GM20000 (cell line): ENCODE measurements at regions not wholly inside any gene's neighbourhood (a gene's known extent, or its start where the extent isn't known, plus 50 kb on each side); places are given as distances from the start of the nearest gene placed in this dataset.

ENCODE experiments used
- DNase-seq: peaks from one replicate; pipeline ENCODE4 v3.0.0; 2012; ENCODE audit warnings: low spot score
- CTCF ChIP-seq: IDR thresholded peaks from 2 replicates; pipeline ENCODE4 v1.5.1; 2012; ENCODE audit warnings: mild to moderate bottlenecking, control low read depth; ENCODE audit errors: extremely low read depth, missing control alignments

- DNase-seq: no peak
- TF ChIP-seq CTCF: no peak
Measured at GRCh38 chr9:116094846-116095245, 58.7 kb upstream of the PAPPA start.

- no peak for TF ChIP-seq CTCF
- no peak for DNase-seq
Measured at GRCh38 chr9:116095403-116095802, 58.2 kb upstream of the PAPPA start.

- no peak for TF ChIP-seq CTCF
- no peak for DNase-seq
Measured at GRCh38 chr9:116096046-116096445, 57.5 kb upstream of the PAPPA start.

- DNase-seq: no peak
- no peak for TF ChIP-seq CTCF
Measured at GRCh38 chr9:116096853-116097252, 56.7 kb upstream of the PAPPA start.

- TF ChIP-seq CTCF: no peak
- no peak for DNase-seq
Measured at GRCh38 chr9:116098476-116098875, 55.1 kb upstream of the PAPPA start.

GRCh38 chr9:116099821-116100220 is 53.8 kb upstream of the PAPPA start:
- no peak for TF ChIP-seq CTCF

GRCh38 chr9:116100711-116101121 is 52.9 kb upstream of the PAPPA start:
- no peak for DNase-seq
- TF ChIP-seq CTCF: no peak

More at GRCh38 chr9:116099821-116100220, 53.8 kb upstream of the PAPPA start:
- no peak for DNase-seq
